ENCODE measurements at regions not wholly inside any gene's neighbourhood (a gene's known extent, or its start where the extent isn't known, plus 50 kb on each side); places are given as distances from the start of the nearest gene placed in this dataset.

- TF ChIP-seq ZBTB20 (tag by site-specific recombination; IDR thresholded peaks at IDR 0.05) = no peak
- no peak for TF ChIP-seq MZF1 (tag by site-specific recombination; IDR thresholded peaks at IDR 0.05; ENCODE audit: borderline replicate concordance)
- TF ChIP-seq, protein P1, sequence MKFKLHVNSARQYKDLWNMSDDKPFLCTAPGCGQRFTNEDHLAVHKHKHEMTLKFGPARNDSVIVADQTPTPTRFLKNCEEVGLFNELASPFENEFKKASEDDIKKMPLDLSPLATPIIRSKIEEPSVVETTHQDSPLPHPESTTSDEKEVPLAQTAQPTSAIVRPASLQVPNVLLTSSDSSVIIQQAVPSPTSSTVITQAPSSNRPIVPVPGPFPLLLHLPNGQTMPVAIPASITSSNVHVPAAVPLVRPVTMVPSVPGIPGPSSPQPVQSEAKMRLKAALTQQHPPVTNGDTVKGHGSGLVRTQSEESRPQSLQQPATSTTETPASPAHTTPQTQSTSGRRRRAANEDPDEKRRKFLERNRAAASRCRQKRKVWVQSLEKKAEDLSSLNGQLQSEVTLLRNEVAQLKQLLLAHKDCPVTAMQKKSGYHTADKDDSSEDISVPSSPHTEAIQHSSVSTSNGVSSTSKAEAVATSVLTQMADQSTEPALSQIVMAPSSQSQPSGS (tag by site-specific recombination; IDR thresholded peaks at IDR 0.05; ENCODE audit: low read depth) = no peak
- no peak for TF ChIP-seq CTCF (tag by site-specific recombination; IDR thresholded peaks at IDR 0.05)
- TF ChIP-seq MYNN (tag by site-specific recombination; IDR thresholded peaks at IDR 0.05; ENCODE audit: borderline replicate concordance) = no peak
- TF ChIP-seq SP2 (tag by site-specific recombination; IDR thresholded peaks at IDR 0.05) = no peak
- no peak for TF ChIP-seq PRDM1 (tag by site-specific recombination; IDR thresholded peaks at IDR 0.05)
These were observed 116.2 kb downstream of the DISP1 start for GRCh38 chr1:222931023-222931422.
